ENCODE measurements at regions not wholly inside any gene's neighbourhood (a gene's known extent, or its start where the extent isn't known, plus 50 kb on each side); places are given as distances from the start of the nearest gene placed in this dataset.
"Not testable (repeated sequence)": the region's sequence is repeated elsewhere in the genome, so short reads cannot be mapped to it uniquely, and the experiment has no call there.

DNA sequence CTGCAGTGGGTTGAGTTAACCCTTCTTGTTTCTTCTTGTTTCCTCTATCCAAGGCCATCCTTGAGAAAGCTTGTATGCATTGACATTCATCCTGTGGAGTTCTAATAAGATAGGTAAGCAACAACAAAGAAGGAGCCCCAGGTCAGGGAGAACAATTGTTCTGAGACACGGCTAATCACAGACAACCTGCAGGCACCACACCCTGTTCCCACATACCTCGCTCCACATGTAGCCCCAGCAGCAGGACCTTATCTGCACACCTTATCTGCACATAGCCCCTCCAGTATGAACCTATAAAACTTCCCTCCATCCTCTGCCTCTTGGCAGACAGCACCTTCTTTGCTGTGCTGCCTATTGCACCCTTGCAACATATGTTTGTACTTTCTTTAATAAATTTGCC is 129.1 kb downstream of the MSL3 start:
- no peak for DNase-seq (ENCODE audit: low read depth)
- no peak overlapping the region for H3K4me3 ChIP-seq (ENCODE audit: low read length)
- no peak for TF ChIP-seq CTCF (conservative IDR thresholded peaks at IDR 0.05; ENCODE audit: low read length)

DNA sequence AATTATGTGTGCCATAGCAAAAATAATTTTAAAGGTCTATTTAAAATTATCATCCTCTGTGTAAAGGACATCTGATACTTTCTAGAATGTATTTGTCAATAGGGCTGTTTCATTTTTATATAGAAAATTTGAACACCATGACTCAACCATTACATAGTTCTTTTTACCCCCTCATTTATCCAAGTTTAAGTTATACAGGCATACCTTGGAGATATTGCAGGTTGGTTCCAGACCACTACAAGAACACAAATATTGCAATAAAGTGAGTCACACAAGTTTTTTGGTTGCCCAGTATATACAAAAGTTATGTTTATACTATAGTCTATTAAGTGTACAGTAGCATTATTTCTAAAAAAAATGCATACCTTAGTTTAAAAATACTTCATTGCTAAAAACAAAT is 130.4 kb downstream of the MSL3 start:
- no peak for TF ChIP-seq CTCF (conservative IDR thresholded peaks at IDR 0.05; ENCODE audit: low read length)
- no peak for DNase-seq (ENCODE audit: low read depth)
- H3K4me3 ChIP-seq (ENCODE audit: low read length) = no peak overlapping the region

GRCh38 chrX:11889791-11890190 is 131.8 kb downstream of the MSL3 start:
- no peak for DNase-seq (ENCODE audit: low read depth)
- no peak overlapping the region for H3K4me3 ChIP-seq (ENCODE audit: low read length)
- TF ChIP-seq CTCF (conservative IDR thresholded peaks at IDR 0.05; ENCODE audit: low read length) = no peak

DNA sequence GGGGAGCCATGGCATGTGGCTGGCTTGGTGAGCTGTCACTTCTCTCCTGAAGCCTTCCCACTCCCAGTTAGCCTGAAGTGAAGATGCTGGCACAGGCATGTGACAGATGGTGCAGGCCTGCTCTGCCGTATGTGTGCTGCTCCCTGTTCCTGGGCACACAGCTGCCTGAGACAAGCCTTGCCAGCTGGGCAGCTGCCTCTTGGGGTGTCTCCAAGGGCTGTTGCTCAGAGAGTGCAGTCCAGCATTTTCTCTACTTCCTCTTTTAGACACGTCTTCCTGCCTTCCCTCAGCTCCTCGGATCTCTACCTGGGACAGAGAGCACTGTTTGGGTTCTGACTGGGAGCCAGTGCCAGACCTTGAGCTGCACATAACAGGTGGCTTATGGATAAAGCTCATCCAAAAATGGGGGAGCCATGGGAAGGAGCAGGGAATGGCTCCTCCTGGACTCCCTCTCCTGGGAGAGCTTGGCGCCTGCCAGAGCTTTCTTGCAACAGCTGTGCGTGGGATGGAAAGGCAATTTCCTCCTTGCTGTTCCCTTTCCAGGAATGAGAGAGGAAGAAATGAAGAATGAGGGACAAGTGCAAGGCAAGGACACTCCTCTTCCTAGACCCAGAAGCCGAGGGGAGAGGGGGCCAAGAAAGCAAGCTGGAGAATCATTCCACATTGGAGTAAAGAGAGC is 132.9 kb downstream of the MSL3 start:
- H3K4me3 ChIP-seq (ENCODE audit: low read length) = no peak overlapping the region
- peak; percentile 1 for DNase-seq (ENCODE audit: low read depth)
- TF ChIP-seq CTCF (conservative IDR thresholded peaks at IDR 0.05; ENCODE audit: low read length) = no peak

GRCh38 chrX:11893933-11894710 is 136.1 kb downstream of the MSL3 start:
- H3K4me3 ChIP-seq (ENCODE audit: low read length) = no peak overlapping the region
- no peak for DNase-seq (ENCODE audit: low read depth)
- no peak for TF ChIP-seq CTCF (conservative IDR thresholded peaks at IDR 0.05; ENCODE audit: low read length)

DNA sequence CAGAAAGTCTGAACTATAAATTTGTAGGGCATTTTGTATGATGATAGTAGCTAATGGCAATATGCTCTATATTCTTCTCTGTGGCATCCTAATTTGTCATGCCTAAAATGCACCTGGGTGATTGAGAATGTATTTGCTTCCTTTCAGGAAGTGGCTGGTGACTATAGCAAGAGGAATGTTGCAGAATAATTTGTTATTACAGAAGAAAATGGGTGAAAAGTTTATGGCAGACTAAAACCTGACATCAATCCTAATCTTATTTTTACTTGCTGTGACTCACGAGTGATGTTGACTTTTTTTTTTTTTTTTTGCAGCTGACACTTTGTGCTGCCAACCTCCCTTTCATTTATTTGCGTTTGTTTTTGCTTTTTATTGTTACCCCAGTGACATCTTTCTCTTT is 141.1 kb downstream of the MSL3 start:
- TF ChIP-seq CTCF (conservative IDR thresholded peaks at IDR 0.05; ENCODE audit: low read length) = no peak
- H3K4me3 ChIP-seq (ENCODE audit: low read length) = no peak overlapping the region
- peak; percentile 9 for DNase-seq (ENCODE audit: low read depth)

- H3K4me3 ChIP-seq (ENCODE audit: low read length); DNase-seq (ENCODE audit: low read depth): not testable (repeated sequence)
Observed at GRCh38 chrX:11905933-11906332, 147.9 kb downstream of the MSL3 start.

Data from AG10803 (cell line).